T-helper 17 cell (primary cell): ENCODE measurements at regions not wholly inside any gene's neighbourhood (a gene's known extent, or its start where the extent isn't known, plus 50 kb on each side); places are given as distances from the start of the nearest gene placed in this dataset.

Source experiments
- ATAC-seq: fragments of 150-1000 bp; cut with Tn5 transposase; 2 replicates; pipeline ENCODE4 v1.10.0; 2021; ENCODE audit warnings: mild to moderate bottlenecking, moderate library complexity
- DNase-seq, 3 donors: peaks; one replicate each; pipeline versions ENCODE4 v3.0.0 to v3.0.0-alpha.2; 2020 to 2021
- H3K9me3 ChIP-seq: one replicate; pipeline ENCODE4 v1.7.0; 2013; ENCODE audit warnings: low read length, mild to moderate bottlenecking; ENCODE audit not compliant: control insufficient read depth, poor library complexity, severe bottlenecking
- H3K27ac Mint-ChIP-seq: one replicate; pipeline ENCODE4 v1.8.0; 2022; ENCODE audit warnings: mild to moderate bottlenecking, moderate library complexity, mixed read lengths
- H3K27me3 Mint-ChIP-seq: one replicate; pipeline ENCODE4 v1.8.0; 2022; ENCODE audit warnings: mixed read lengths
- H3K36me3 Mint-ChIP-seq: one replicate; pipeline ENCODE4 v1.8.0; 2022; ENCODE audit warnings: low read depth, mixed read lengths
- H3K4me1 Mint-ChIP-seq: one replicate; pipeline ENCODE4 v1.8.0; 2022; ENCODE audit warnings: mild to moderate bottlenecking, mixed read lengths
- H3K4me3 Mint-ChIP-seq: one replicate; pipeline ENCODE4 v1.8.0; 2022; ENCODE audit warnings: mild to moderate bottlenecking, moderate library complexity, mixed read lengths

- Mint-ChIP-seq H3K36me3 (peaks cover 2% of the 10 kb centered on the region), H3K4me1 (peaks cover 2% of the 10 kb centered on the region), H3K4me3 (no peak overlapping the region), H3K27ac (no peak overlapping the region), H3K27me3 (peaks cover 36% of the 10 kb centered on the region)
- DNase-seq (no peak), ATAC-seq (no peak)
- H3K9me3 ChIP-seq, result no peaks in the 10 kb centered on the region
Measured at GRCh38 chr4:145427991-145428390, 53.7 kb upstream of the SMAD1 start.

- Mint-ChIP-seq H3K4me1 (peaks cover 2% of the 10 kb centered on the region), H3K27me3 (peaks cover 28% of the 10 kb centered on the region), H3K27ac (no peak overlapping the region), H3K4me3 (no peak overlapping the region), H3K36me3 (peaks cover 2% of the 10 kb centered on the region)
- ATAC-seq (no peak), DNase-seq (no peak)
- H3K9me3 ChIP-seq, result no peaks in the 10 kb centered on the region
Measured at GRCh38 chr4:145427221-145427620, 54.4 kb upstream of the SMAD1 start.

GRCh38 chr4:145423017-145423708 is 58.5 kb upstream of the SMAD1 start:
- H3K27ac Mint-ChIP-seq, result no peak overlapping the region
- peaks cover 18% of the 10 kb centered on the region for H3K27me3 Mint-ChIP-seq
- no peak overlapping the region for H3K4me3 Mint-ChIP-seq
- no peak for ATAC-seq
- DNase-seq, result no peak
- no peaks in the 10 kb centered on the region for H3K9me3 ChIP-seq
- H3K36me3 Mint-ChIP-seq, result peaks cover 2% of the 10 kb centered on the region
- H3K4me1 Mint-ChIP-seq, result peaks cover 5% of the 10 kb centered on the region

GRCh38 chr4:145420595-145421214 is 60.9 kb upstream of the SMAD1 start:
- Mint-ChIP-seq H3K4me1 (peaks cover 5% of the 10 kb centered on the region), H3K36me3 (peaks cover 2% of the 10 kb centered on the region), H3K27ac (no peak overlapping the region), H3K4me3 (no peak overlapping the region), H3K27me3 (peaks cover 23% of the 10 kb centered on the region)
- DNase-seq, result no peak
- ATAC-seq, result no peak
- no peaks in the 10 kb centered on the region for H3K9me3 ChIP-seq

- no peak overlapping the region for H3K4me3 Mint-ChIP-seq
- H3K36me3 Mint-ChIP-seq, result no peaks in the 10 kb centered on the region
- ATAC-seq (no peak), DNase-seq (no peak)
- peaks cover 5% of the 10 kb centered on the region for H3K4me1 Mint-ChIP-seq
- peaks cover 32% of the 10 kb centered on the region for H3K27me3 Mint-ChIP-seq
- H3K27ac Mint-ChIP-seq, result no peak overlapping the region
- no peaks in the 10 kb centered on the region for H3K9me3 ChIP-seq
Measured at GRCh38 chr4:145418739-145419138, 62.9 kb upstream of the SMAD1 start.

- H3K4me3 Mint-ChIP-seq, result no peak overlapping the region
- peaks cover 5% of the 10 kb centered on the region for H3K4me1 Mint-ChIP-seq
- no peaks in the 10 kb centered on the region for H3K36me3 Mint-ChIP-seq
- ATAC-seq (no peak), DNase-seq (no peak)
- H3K27me3 Mint-ChIP-seq, result peaks cover 38% of the 10 kb centered on the region
- no peak overlapping the region for H3K27ac Mint-ChIP-seq
- no peaks in the 10 kb centered on the region for H3K9me3 ChIP-seq
Measured at GRCh38 chr4:145417348-145418130, 64.1 kb upstream of the SMAD1 start.

- H3K9me3 ChIP-seq, result no peaks in the 10 kb centered on the region
- Mint-ChIP-seq H3K36me3 (no peaks in the 10 kb centered on the region), H3K4me3 (no peak overlapping the region), H3K4me1 (peaks cover 8% of the 10 kb centered on the region), H3K27me3 (peaks cover 38% of the 10 kb centered on the region), H3K27ac (no peak overlapping the region)
- no peak for ATAC-seq
- DNase-seq, result no peak
Measured at GRCh38 chr4:145414841-145415240, 66.8 kb upstream of the SMAD1 start.

- H3K9me3 ChIP-seq, result no peaks in the 10 kb centered on the region
- ATAC-seq (no peak), DNase-seq (no peak)
- H3K4me3 Mint-ChIP-seq, result no peak overlapping the region
- H3K27ac Mint-ChIP-seq, result no peak overlapping the region
- H3K4me1 Mint-ChIP-seq, result peaks cover 6% of the 10 kb centered on the region
- no peaks in the 10 kb centered on the region for H3K36me3 Mint-ChIP-seq
- peaks cover 33% of the 10 kb centered on the region for H3K27me3 Mint-ChIP-seq
Measured at GRCh38 chr4:145414226-145414625, 67.4 kb upstream of the SMAD1 start.

GRCh38 chr4:145406970-145407369 is 74.7 kb upstream of the SMAD1 start:
- H3K9me3 ChIP-seq, result no peaks in the 10 kb centered on the region
- Mint-ChIP-seq H3K27ac (no peak overlapping the region), H3K36me3 (no peaks in the 10 kb centered on the region), H3K4me1 (peaks cover 3% of the 10 kb centered on the region), H3K27me3 (no peaks in the 10 kb centered on the region), H3K4me3 (no peak overlapping the region)
- DNase-seq (no peak), ATAC-seq (no peak)

GRCh38 chr4:145404761-145405160 is 76.9 kb upstream of the SMAD1 start:
- H3K27me3 Mint-ChIP-seq, result peaks cover 17% of the 10 kb centered on the region
- ATAC-seq, result no peak
- no peaks in the 10 kb centered on the region for H3K9me3 ChIP-seq
- no peak overlapping the region for H3K27ac Mint-ChIP-seq
- DNase-seq, result no peak
- peaks cover 3% of the 10 kb centered on the region for H3K4me1 Mint-ChIP-seq
- peaks cover 4% of the 10 kb centered on the region for H3K36me3 Mint-ChIP-seq
- no peak overlapping the region for H3K4me3 Mint-ChIP-seq

- no peak overlapping the region for H3K4me3 Mint-ChIP-seq
- H3K9me3 ChIP-seq, result no peaks in the 10 kb centered on the region
Measured at GRCh38 chr4:145396581-145396980, 85.1 kb upstream of the SMAD1 start.

GRCh38 chr4:145390571-145390970 is 91.1 kb upstream of the SMAD1 start:
- no peaks in the 10 kb centered on the region for H3K9me3 ChIP-seq
- peaks cover 55% of the 10 kb centered on the region for H3K27me3 Mint-ChIP-seq
- H3K36me3 Mint-ChIP-seq, result no peaks in the 10 kb centered on the region
- no peak overlapping the region for H3K27ac Mint-ChIP-seq
- peaks cover 2% of the 10 kb centered on the region for H3K4me1 Mint-ChIP-seq
- no peak overlapping the region for H3K4me3 Mint-ChIP-seq
- DNase-seq, result no peak
- no peak for ATAC-seq

More at GRCh38 chr4:145396581-145396980, 85.1 kb upstream of the SMAD1 start:
- ATAC-seq (no peak), DNase-seq (no peak)
- Mint-ChIP-seq H3K36me3 (peaks cover 4% of the 10 kb centered on the region), H3K27me3 (peaks cover 39% of the 10 kb centered on the region), H3K27ac (no peak overlapping the region), H3K4me1 (peaks cover 2% of the 10 kb centered on the region)

- H3K36me3 Mint-ChIP-seq, result no peaks in the 10 kb centered on the region
- H3K27ac Mint-ChIP-seq, result no peak overlapping the region
- DNase-seq (no peak), ATAC-seq (no peak)
- peaks cover 55% of the 10 kb centered on the region for H3K27me3 Mint-ChIP-seq
- H3K4me3 Mint-ChIP-seq, result no peak overlapping the region
- peaks cover 2% of the 10 kb centered on the region for H3K4me1 Mint-ChIP-seq
- H3K9me3 ChIP-seq, result no peaks in the 10 kb centered on the region
Measured at GRCh38 chr4:145389550-145389949, 92.1 kb upstream of the SMAD1 start.
